ENCODE measurements at regions not wholly inside any gene's neighbourhood (a gene's known extent, or its start where the extent isn't known, plus 50 kb on each side); places are given as distances from the start of the nearest gene placed in this dataset.

DNA sequence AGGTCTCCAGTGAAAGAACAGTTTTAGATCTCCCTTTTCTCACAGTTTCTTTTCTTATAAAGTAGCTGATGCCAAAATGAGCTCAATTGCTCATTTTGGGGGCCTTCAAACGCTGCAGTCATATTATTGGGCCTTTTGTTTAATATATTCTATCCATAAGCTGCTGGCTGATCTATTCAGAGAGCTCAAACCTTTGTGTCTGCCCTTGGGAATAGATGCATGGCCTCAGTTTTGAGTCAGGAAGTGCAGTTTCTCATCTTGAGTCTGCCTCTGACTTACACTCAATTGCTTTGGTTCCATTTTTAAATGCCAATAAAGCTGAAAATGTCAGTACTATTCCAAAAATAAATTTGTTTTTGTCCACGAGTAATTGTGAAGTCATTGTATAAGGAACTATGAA is 468.9 kb downstream of the KLF12 start:
- H3K27me3 Mint-ChIP-seq (ENCODE audit: low read depth), result no peaks in the 10 kb centered on the region
- CTCF ChIA-PET, result no interaction called here
- no peak for ATAC-seq
- POLR2A ChIA-PET, result no interaction called here
- no peak overlapping the region for H3K4me3 Mint-ChIP-seq
- no peak overlapping the region for H3K27ac Mint-ChIP-seq
- H3K9me3 Mint-ChIP-seq, result peaks cover 5% of the 10 kb centered on the region; the same call in 1 of the 2 replicates
- TF ChIP-seq ZNF138 (CRISPR knock-in tag; conservative IDR thresholded peaks at IDR 0.05) (no peak), ATF1 (CRISPR knock-in tag; IDR thresholded peaks at IDR 0.05) (no peak), ZNF396 (CRISPR knock-in tag; IDR thresholded peaks at IDR 0.05; ENCODE audit: borderline replicate concordance) (no peak), EMX1 (CRISPR knock-in tag; IDR thresholded peaks at IDR 0.05) (no peak)
- TF ChIP-seq, protein P1, sequence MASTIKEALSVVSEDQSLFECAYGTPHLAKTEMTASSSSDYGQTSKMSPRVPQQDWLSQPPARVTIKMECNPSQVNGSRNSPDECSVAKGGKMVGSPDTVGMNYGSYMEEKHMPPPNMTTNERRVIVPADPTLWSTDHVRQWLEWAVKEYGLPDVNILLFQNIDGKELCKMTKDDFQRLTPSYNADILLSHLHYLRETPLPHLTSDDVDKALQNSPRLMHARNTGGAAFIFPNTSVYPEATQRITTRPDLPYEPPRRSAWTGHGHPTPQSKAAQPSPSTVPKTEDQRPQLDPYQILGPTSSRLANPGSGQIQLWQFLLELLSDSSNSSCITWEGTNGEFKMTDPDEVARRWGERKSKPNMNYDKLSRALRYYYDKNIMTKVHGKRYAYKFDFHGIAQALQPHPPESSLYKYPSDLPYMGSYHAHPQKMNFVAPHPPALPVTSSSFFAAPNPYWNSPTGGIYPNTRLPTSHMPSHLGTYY (CRISPR knock-in tag; IDR thresholded peaks at IDR 0.05), result no peak
- TF ChIP-seq, protein P2, sequence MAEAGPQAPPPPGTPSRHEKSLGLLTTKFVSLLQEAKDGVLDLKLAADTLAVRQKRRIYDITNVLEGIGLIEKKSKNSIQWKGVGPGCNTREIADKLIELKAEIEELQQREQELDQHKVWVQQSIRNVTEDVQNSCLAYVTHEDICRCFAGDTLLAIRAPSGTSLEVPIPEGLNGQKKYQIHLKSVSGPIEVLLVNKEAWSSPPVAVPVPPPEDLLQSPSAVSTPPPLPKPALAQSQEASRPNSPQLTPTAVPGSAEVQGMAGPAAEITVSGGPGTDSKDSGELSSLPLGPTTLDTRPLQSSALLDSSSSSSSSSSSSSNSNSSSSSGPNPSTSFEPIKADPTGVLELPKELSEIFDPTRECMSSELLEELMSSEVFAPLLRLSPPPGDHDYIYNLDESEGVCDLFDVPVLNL (CRISPR knock-in tag; IDR thresholded peaks at IDR 0.05; ENCODE audit: borderline replicate concordance, low read depth), result no peak
- TF ChIP-seq, protein P3, sequence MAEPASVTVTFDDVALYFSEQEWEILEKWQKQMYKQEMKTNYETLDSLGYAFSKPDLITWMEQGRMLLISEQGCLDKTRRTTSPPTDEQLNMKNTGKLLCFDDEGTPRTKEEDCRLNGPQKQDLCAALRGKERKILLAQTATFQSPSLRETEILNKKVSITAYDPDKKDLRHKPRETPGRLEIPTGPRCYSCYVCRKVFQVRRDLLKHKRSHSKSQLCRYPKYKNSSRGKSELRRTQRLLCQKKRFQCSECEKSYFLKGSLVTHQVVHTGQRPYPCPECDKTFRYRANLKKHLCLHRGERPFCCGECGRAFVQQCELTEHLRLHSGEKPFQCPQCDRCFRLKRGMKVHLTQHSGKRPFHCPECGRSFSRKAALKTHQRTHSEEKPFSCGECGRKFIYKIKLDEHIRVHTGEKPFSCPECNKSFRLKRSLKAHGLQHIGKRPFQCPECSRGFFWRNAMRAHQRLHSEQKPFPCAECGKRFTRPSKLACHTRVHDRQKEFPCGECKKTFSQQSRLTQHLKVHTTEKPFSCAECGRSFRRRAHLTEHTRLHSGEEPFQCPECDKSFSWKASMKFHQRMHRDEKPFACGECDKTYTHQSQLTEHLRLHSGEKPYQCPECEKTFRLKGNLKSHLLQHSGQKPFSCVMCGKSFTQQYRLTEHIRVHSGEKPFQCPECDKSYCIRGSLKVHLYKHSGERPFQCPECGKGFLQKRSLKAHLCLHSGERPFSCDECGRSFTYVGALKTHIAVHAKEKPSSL (CRISPR knock-in tag; conservative IDR thresholded peaks at IDR 0.05), result no peak
- no peaks in the 10 kb centered on the region for H3K36me3 Mint-ChIP-seq
- no peak for DNase-seq (ENCODE audit: low spot score)
- H3K4me1 Mint-ChIP-seq, result 0 out of 2 replicates have a peak, but pooled peaks cover 5% of the 10 kb centered on the region

DNA sequence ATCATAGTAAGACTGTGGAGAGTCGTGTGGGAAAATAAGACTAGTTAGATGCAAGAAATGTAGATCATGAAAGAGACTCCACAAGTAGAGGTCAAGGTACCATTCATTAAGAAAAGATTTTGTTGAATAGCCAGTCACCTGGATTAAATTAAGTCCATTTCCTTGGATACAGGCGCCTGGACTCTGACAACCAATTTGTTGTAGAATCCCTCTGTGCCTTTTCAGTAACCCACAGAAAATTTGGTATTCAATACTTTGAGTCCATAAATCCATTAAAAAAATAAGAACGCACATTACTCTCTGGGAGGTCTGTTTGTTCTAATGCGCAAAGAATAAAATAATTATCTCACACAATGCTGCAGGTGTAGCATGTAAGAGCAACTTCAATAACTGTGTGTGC is 469.4 kb downstream of the KLF12 start:
- 0 out of 2 replicates have a peak, but pooled peaks cover 5% of the 10 kb centered on the region for H3K4me1 Mint-ChIP-seq
- CTCF ChIA-PET, result no interaction called here
- TF ChIP-seq, protein P4, sequence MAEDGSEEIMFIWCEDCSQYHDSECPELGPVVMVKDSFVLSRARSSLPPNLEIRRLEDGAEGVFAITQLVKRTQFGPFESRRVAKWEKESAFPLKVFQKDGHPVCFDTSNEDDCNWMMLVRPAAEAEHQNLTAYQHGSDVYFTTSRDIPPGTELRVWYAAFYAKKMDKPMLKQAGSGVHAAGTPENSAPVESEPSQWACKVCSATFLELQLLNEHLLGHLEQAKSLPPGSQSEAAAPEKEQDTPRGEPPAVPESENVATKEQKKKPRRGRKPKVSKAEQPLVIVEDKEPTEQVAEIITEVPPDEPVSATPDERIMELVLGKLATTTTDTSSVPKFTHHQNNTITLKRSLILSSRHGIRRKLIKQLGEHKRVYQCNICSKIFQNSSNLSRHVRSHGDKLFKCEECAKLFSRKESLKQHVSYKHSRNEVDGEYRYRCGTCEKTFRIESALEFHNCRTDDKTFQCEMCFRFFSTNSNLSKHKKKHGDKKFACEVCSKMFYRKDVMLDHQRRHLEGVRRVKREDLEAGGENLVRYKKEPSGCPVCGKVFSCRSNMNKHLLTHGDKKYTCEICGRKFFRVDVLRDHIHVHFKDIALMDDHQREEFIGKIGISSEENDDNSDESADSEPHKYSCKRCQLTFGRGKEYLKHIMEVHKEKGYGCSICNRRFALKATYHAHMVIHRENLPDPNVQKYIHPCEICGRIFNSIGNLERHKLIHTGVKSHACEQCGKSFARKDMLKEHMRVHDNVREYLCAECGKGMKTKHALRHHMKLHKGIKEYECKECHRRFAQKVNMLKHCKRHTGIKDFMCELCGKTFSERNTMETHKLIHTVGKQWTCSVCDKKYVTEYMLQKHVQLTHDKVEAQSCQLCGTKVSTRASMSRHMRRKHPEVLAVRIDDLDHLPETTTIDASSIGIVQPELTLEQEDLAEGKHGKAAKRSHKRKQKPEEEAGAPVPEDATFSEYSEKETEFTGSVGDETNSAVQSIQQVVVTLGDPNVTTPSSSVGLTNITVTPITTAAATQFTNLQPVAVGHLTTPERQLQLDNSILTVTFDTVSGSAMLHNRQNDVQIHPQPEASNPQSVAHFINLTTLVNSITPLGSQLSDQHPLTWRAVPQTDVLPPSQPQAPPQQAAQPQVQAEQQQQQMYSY (CRISPR knock-in tag; IDR thresholded peaks at IDR 0.05), result no peak
- TF ChIP-seq, protein P5, sequence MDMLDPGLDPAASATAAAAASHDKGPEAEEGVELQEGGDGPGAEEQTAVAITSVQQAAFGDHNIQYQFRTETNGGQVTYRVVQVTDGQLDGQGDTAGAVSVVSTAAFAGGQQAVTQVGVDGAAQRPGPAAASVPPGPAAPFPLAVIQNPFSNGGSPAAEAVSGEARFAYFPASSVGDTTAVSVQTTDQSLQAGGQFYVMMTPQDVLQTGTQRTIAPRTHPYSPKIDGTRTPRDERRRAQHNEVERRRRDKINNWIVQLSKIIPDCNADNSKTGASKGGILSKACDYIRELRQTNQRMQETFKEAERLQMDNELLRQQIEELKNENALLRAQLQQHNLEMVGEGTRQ (CRISPR knock-in tag; IDR thresholded peaks at IDR 0.05), result no peak
- TF ChIP-seq GRHL2 (CRISPR knock-in tag; IDR thresholded peaks at IDR 0.05; ENCODE audit: insufficient replicate concordance, severe bottlenecking) (no peak), TP53 (CRISPR knock-in tag; IDR thresholded peaks at IDR 0.05) (no peak), RELA (CRISPR knock-in tag; IDR thresholded peaks at IDR 0.05; ENCODE audit: borderline replicate concordance) (no peak), EMX1 (CRISPR knock-in tag; IDR thresholded peaks at IDR 0.05) (no peak), CBFB (CRISPR knock-in tag; IDR thresholded peaks at IDR 0.05; ENCODE audit: low read depth) (no peak)
- TF ChIP-seq, protein P6, sequence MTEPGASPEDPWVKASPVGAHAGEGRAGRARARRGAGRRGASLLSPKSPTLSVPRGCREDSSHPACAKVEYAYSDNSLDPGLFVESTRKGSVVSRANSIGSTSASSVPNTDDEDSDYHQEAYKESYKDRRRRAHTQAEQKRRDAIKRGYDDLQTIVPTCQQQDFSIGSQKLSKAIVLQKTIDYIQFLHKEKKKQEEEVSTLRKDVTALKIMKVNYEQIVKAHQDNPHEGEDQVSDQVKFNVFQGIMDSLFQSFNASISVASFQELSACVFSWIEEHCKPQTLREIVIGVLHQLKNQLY (CRISPR knock-in tag; IDR thresholded peaks at IDR 0.05), result no peak
- TF ChIP-seq, protein P7, sequence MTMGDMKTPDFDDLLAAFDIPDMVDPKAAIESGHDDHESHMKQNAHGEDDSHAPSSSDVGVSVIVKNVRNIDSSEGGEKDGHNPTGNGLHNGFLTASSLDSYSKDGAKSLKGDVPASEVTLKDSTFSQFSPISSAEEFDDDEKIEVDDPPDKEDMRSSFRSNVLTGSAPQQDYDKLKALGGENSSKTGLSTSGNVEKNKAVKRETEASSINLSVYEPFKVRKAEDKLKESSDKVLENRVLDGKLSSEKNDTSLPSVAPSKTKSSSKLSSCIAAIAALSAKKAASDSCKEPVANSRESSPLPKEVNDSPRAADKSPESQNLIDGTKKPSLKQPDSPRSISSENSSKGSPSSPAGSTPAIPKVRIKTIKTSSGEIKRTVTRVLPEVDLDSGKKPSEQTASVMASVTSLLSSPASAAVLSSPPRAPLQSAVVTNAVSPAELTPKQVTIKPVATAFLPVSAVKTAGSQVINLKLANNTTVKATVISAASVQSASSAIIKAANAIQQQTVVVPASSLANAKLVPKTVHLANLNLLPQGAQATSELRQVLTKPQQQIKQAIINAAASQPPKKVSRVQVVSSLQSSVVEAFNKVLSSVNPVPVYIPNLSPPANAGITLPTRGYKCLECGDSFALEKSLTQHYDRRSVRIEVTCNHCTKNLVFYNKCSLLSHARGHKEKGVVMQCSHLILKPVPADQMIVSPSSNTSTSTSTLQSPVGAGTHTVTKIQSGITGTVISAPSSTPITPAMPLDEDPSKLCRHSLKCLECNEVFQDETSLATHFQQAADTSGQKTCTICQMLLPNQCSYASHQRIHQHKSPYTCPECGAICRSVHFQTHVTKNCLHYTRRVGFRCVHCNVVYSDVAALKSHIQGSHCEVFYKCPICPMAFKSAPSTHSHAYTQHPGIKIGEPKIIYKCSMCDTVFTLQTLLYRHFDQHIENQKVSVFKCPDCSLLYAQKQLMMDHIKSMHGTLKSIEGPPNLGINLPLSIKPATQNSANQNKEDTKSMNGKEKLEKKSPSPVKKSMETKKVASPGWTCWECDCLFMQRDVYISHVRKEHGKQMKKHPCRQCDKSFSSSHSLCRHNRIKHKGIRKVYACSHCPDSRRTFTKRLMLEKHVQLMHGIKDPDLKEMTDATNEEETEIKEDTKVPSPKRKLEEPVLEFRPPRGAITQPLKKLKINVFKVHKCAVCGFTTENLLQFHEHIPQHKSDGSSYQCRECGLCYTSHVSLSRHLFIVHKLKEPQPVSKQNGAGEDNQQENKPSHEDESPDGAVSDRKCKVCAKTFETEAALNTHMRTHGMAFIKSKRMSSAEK (CRISPR knock-in tag; IDR thresholded peaks at IDR 0.05; ENCODE audit: borderline replicate concordance), result no peak
- H3K36me3 Mint-ChIP-seq, result no peaks in the 10 kb centered on the region
- POLR2A ChIA-PET, result no interaction called here
- H3K27me3 Mint-ChIP-seq (ENCODE audit: low read depth), result no peaks in the 10 kb centered on the region
- H3K9me3 Mint-ChIP-seq, result peaks cover 5% of the 10 kb centered on the region; the same call in 1 of the 2 replicates
- H3K4me3 Mint-ChIP-seq, result no peak overlapping the region
- no peak for ATAC-seq
- H3K27ac Mint-ChIP-seq, result no peak overlapping the region
- no peak for DNase-seq (ENCODE audit: low spot score)

All from WTC11 (cell line).